Cerebellar nuclear complex (tissue), 1 donor: ENCODE measurements at regions not wholly inside any gene's neighbourhood (a gene's known extent, or its start where the extent isn't known, plus 50 kb on each side); places are given as distances from the start of the nearest gene placed in this dataset.
A peak's percentile ranks its signal among the peaks of the same experiment; 100 is the strongest.
"Not testable (repeated sequence)": the region's sequence is repeated elsewhere in the genome, so short reads cannot be mapped to it uniquely, and the experiment has no call there.

Source experiments
- DNase-seq, 2 experiments: peaks; one replicate each; lab custom pipeline; 2025; lab: John Stamatoyannopoulos, UW

GRCh38 chr6:166806217-166806838 is 150.0 kb downstream of the RNASET2 start:
- no peak for DNase-seq

DNA sequence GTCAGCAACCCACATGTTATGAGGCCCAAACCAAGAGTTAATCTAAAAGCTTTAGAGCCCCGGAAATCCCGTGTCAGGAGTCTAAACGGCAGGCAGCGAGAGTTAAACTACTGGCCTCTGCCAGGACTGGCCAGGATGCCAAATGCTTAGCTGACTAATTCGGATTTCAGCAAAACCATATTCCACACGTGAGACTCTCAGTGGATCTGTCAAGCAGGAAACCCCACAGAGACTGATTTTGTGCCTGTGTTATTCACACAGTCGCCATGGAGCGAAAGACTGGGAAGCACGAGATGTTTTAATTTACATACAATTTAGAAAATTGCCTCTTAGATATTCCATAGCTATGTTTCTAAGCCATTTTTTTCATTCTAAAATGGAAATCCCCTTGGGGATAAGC is 152.9 kb downstream of the RNASET2 start:
- no peak for DNase-seq

- DNase-seq = no peak
Measured at GRCh38 chr6:166802401-166802800, 153.9 kb downstream of the RNASET2 start.

- DNase-seq = no peak
Measured at GRCh38 chr6:166800137-166800536, 156.2 kb downstream of the RNASET2 start.

- DNase-seq = no peak
Measured at GRCh38 chr6:166798652-166799051, 157.7 kb downstream of the RNASET2 start.

DNA sequence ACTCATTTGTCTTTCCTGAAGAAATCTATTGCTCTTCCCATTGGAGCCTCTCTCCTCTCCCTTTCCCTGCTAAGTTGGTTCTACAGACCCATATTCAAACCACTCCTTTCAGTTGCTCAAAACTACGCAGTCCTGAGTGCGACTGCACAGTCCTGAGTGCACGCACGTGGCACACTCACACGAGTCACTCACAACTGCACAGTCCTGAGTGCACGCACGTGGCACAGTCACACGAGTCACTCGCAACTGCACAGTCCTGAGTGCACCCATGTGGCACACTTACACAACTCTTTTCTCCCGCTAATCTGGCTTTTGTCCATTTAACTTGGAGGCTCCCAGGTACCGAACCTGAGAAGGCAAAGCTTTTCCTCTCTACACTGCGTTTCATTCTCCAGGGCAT is 159.7 kb downstream of the RNASET2 start:
- DNase-seq = no peak

DNA sequence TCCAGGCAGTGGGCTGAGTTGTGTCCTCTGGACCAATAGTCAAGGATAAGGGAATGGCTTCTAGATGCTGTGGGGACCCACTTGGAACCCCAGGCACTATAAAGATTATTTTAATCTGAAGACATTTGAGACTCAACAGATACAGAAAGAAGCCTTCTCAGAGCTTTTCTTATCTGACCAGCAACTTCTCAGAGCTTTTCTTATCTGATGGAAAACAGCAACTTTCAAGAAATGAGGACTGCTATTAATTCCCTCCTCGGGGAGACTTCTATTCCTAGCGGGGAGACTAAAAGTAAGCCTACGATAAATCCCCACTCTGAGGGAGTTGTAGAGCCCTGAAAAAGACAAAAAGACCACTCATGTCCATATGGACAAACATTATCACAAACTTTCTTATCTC is 160.5 kb downstream of the RNASET2 start:
- DNase-seq = no peak

DNA sequence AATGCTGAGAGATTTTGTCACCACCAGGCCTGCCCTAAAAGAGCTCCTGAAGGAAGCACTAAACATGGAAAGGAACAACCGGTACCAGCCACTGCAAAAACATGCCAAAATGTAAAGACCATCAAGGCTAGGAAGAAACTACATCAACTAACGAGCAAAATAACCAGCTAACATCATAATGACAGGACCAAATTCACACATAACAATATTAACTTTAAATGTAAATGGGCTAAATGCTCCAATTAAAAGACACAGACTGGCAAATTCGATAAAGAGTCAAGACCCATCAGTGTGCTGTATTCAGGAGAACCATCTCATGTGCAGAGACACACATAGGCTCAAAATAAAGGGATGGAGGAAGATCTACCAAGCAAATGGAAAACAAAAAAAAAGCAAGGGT is 163.8 kb upstream of the RPS6KA2 start:
- DNase-seq = not testable (repeated sequence)

GRCh38 chr6:166788846-166789529 is 161.9 kb upstream of the RPS6KA2 start:
- DNase-seq = not testable (repeated sequence)

DNA sequence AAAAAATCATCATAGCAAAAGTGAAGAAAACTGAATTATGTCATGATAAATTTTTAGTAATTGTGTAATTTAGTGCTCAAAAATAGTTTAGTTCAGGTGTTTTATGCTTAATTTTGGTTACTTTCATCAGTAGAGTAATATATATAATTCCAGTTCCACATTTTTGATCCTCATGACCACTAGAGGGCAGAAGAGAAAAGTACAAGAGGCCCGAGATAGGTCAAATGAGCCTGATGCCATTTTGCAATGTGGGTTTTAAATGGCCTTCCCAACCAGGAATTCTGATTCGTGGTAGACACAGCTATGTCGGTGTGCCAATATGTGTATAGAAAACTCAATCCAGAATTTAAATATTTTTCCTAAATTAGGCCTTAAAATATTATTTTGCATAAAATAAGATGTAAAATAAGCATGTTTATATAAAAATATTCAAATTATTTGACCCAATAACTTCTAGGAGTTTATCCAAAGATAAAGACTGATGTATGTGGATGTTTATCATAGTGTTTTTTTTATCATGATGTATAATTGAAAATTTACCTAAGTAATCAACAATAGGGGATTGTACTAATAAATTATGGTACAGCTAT is 159.7 kb upstream of the RPS6KA2 start:
- DNase-seq = no peak

DNA sequence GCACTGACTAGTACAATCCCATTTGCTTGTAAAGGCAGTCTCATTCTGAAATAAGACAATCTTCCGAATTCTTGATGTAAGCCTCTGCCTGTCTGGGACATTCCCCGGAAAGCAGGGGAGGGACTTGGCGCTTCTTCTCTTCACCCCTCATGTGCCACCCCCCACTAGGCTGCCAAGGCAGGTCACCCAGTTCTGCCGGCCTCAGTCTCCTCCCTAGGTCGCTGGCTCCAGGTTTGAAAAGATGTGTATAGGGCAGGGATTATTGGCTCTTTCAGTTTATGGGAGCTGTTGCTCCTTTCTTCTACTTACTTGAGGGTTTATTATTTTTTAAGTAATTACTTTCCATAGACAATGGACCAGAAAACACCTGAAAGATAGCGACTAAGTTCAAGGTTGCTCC is 158.1 kb upstream of the RPS6KA2 start:
- DNase-seq = no peak

GRCh38 chr6:166784691-166785090 is 157.6 kb upstream of the RPS6KA2 start:
- DNase-seq = no peak

DNA sequence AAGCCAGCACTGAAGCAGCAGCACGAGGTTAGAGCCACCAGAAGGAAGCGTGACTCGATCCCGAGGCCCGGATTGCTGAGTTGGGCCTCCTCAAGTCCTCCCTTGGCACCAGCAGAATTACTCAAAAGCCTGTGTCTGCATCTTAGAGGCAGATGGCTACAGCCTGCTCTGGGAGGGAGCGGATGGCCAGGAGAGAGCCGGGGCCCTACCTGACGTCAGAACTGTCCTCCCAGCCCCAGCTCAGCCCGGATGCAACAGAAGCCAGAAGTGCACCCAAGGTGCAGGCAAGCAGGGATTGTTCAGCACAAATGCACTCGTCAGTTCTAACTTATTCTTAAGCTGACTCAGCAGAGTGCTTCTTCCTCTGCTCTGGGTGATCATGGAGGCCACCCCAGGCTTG is 155.5 kb upstream of the RPS6KA2 start:
- no peak for DNase-seq

GRCh38 chr6:166781331-166781730 is 154.3 kb upstream of the RPS6KA2 start:
- no peak for DNase-seq

GRCh38 chr6:166779963-166780683 is 153.1 kb upstream of the RPS6KA2 start:
- no peak for DNase-seq

DNA sequence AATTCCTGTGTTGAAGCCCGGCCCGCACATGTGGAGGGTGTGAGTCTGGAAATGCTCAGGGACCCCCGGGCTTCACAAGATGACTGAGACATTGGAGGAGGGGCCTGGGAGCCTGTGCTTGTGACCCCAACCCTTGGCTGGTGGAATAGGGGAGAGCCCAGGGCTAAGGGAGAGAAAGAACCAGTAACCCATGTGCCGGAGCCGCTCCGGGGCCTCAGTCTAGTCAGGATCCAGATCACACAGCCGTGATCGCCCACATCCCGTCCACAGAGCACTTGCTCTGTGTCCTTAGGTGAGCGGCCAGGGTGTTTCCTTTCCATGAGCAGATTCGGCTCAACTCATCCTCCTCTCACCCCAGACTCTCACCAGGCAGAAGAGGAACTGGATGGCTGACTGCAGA is 152.3 kb upstream of the RPS6KA2 start:
- DNase-seq = no peak

GRCh38 chr6:166778776-166779175 is 151.7 kb upstream of the RPS6KA2 start:
- no peak for DNase-seq

- DNase-seq = no peak
Measured at GRCh38 chr6:166778046-166778445, 151.0 kb upstream of the RPS6KA2 start.

- no peak for DNase-seq
Measured at GRCh38 chr6:166777096-166777630, 150.1 kb upstream of the RPS6KA2 start.

DNA sequence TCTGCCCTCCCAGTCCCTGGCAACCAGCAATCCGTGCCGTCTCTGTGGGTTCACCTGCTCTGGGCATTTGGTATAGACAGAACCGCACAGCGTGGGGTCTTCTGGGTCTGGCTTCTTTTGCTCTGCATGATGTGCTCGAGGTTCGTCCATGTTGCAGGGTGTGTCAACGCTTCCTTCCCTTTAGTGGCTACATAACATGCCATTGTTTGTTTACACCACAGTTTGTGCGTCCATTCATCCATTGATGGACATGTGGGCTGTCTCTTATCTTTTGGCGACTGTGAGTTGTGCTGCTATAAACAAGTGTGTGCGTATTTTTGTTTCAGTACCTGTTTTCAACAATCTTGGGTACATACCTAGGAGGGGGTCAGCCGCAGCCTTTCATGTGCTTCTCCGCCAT is 149.5 kb upstream of the RPS6KA2 start:
- no peak for DNase-seq

DNA sequence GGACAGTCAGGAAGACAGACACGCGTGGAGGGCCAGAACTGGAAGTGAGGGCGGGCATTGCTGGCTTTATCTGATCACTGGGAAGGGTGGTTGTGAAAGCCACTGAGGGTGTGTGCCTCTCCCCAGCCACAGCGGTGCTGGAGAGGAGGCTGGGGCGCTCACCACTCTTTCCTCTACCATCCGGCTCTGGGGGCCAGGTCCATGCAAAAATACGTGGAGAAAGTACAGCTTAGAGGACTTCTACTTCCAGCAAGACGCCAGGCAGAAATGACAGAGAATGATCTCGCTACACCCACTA is 148.8 kb upstream of the RPS6KA2 start:
- no peak for DNase-seq

- peak in 1 of 2 experiments; percentile 49 for DNase-seq
Measured at GRCh38 chr6:166775180-166775922, 148.3 kb upstream of the RPS6KA2 start.
